PFSK-1 (cell line): ENCODE measurements at regions not wholly inside any gene's neighbourhood (a gene's known extent, or its start where the extent isn't known, plus 50 kb on each side); places are given as distances from the start of the nearest gene placed in this dataset.

ENCODE experiments used
- FOXP2 ChIP-seq: optimal IDR thresholded peaks from 2 replicates; pipeline ENCODE3; 2011; ENCODE audit warnings: borderline replicate concordance, control low read depth, inconsistent platforms; ENCODE audit not compliant: insufficient read depth; ENCODE audit errors: extremely low read length, extremely low read depth
- POLR2AphosphoS5 ChIP-seq: IDR thresholded peaks from 2 replicates; pipeline ENCODE4 v1.6.1; 2012; ENCODE audit warnings: low read depth, mild to moderate bottlenecking, control low read depth, low read length, moderate library complexity
- REST ChIP-seq, 2 experiments: IDR thresholded peaks; 2 replicates each; pipeline versions ENCODE4 v1.6.1 to v1.8.0; 2011 to 2012; ENCODE audit warnings: low read depth in 2 of 2, low read length in 2 of 2, control low read depth in 1 of 2, inconsistent platforms in 1 of 2, mild to moderate bottlenecking in 1 of 2, moderate library complexity in 1 of 2; ENCODE audit not compliant: insufficient read depth in 1 of 2
- SIN3A ChIP-seq: IDR thresholded peaks from 2 replicates; pipeline ENCODE4 v1.6.1; 2012; ENCODE audit warnings: mild to moderate bottlenecking, low read length, moderate library complexity, borderline replicate concordance; ENCODE audit not compliant: insufficient read depth
- TAF1 ChIP-seq: IDR thresholded peaks from 2 replicates; pipeline ENCODE4 v1.6.1; 2012; ENCODE audit warnings: low read length, control low read depth, borderline replicate concordance; ENCODE audit not compliant: insufficient read depth

GRCh38 chr21:25373126-25374082, 233.9 kb downstream of the MRPL39 start:
- TF ChIP-seq TAF1 (no peak), SIN3A (no peak), FOXP2 (no peak), POLR2AphosphoS5 (no peak), REST (IDR thresholded peaks at IDR 0.05; ENCODE audit: insufficient read depth in 1 of 2, low read depth in 2 of 2, low read length in 2 of 2) (no peak)

GRCh38 chr21:25371841-25372425, 235.3 kb downstream of the MRPL39 start:
- TF ChIP-seq SIN3A (no peak), POLR2AphosphoS5 (no peak)

- no peak for TF ChIP-seq TAF1
- TF ChIP-seq POLR2AphosphoS5 = no peak
- no peak for TF ChIP-seq SIN3A
- no peak for TF ChIP-seq REST (IDR thresholded peaks at IDR 0.05; ENCODE audit: insufficient read depth in 1 of 2, low read depth in 2 of 2, low read length in 2 of 2)
- TF ChIP-seq FOXP2 = no peak
Observed at GRCh38 chr21:25370311-25370744, 237.0 kb downstream of the MRPL39 start.

GRCh38 chr21:25369524-25370300, 237.6 kb downstream of the MRPL39 start:
- TF ChIP-seq FOXP2 = no peak
- TF ChIP-seq TAF1 = no peak

- TF ChIP-seq POLR2AphosphoS5 (no peak), TAF1 (no peak), FOXP2 (no peak), SIN3A (no peak), REST (IDR thresholded peaks at IDR 0.05; ENCODE audit: insufficient read depth in 1 of 2, low read depth in 2 of 2, low read length in 2 of 2) (no peak)
Observed at GRCh38 chr21:25368531-25368930, 238.8 kb downstream of the MRPL39 start.

- no peak for TF ChIP-seq SIN3A
- no peak for TF ChIP-seq TAF1
- no peak for TF ChIP-seq POLR2AphosphoS5
- no peak for TF ChIP-seq REST (IDR thresholded peaks at IDR 0.05; ENCODE audit: insufficient read depth in 1 of 2, low read depth in 2 of 2, low read length in 2 of 2)
- no peak for TF ChIP-seq FOXP2
Observed at GRCh38 chr21:25366116-25366515, 241.2 kb downstream of the MRPL39 start.
